CD4-positive, alpha-beta T cell (primary cell): ENCODE measurements at regions not wholly inside any gene's neighbourhood (a gene's known extent, or its start where the extent isn't known, plus 50 kb on each side); places are given as distances from the start of the nearest gene placed in this dataset.

Experiments used
- ATAC-seq: fragments of 200-7000 bp; cut with Tn5 transposase; one replicate; pipeline ENCODE4 v1.10.0; 2022; ENCODE audit warnings: mild to moderate bottlenecking; ENCODE audit not compliant: poor library complexity
- CTCF ChIA-PET: fragments of 350-600 bp; sonication (Branson Sonifier 250); formaldehyde crosslinking; loops from one replicate; lab custom pipeline; 2021; ENCODE audit warnings: antibody characterized with exemption, inconsistent platforms; lab: Charles Lee
- POLR2A ChIA-PET: fragments of 350-600 bp; sonication (Branson Sonifier 250); formaldehyde crosslinking; loops from one replicate; lab custom pipeline; 2021; ENCODE audit warnings: antibody characterized with exemption, inconsistent platforms; lab: Charles Lee
- DNase-seq, 14 experiments: peaks; one replicate each; pipeline ENCODE4 v3.0.0-alpha.2; 2013 to 2020; ENCODE audit warnings: mixed read lengths in 2 of 14
- H3K27ac ChIP-seq, 2 donors: one replicate each; pipeline versions ENCODE4 v1.5.1 to v1.7.0; 2013; ENCODE audit warnings: low read length in 2 of 2, low read depth in 1 of 2, mild to moderate bottlenecking in 1 of 2
- H3K27me3 ChIP-seq, 2 experiments: 1 replicate in 1 of 2; 2 replicates in 1 of 2; pipeline versions ENCODE4 v1.6.1 to v1.7.0; 2013; ENCODE audit warnings: low read length in 2 of 2, control low read depth in 1 of 2, mild to moderate bottlenecking in 1 of 2, moderate library complexity in 1 of 2; ENCODE audit not compliant: insufficient read depth in 2 of 2, control insufficient read depth in 1 of 2
- H3K36me3 ChIP-seq: one replicate; pipeline ENCODE4 v1.6.1; 2013; ENCODE audit warnings: low read length, control low read depth; ENCODE audit not compliant: insufficient read depth
- H3K4me1 ChIP-seq: one replicate; pipeline ENCODE4 v1.6.1; 2013; ENCODE audit warnings: low read length, control low read depth; ENCODE audit not compliant: insufficient read depth
- H3K4me3 ChIP-seq: one replicate; pipeline ENCODE4 v1.5.1; 2013; ENCODE audit warnings: mild to moderate bottlenecking, low read length, moderate library complexity
- H3K9me3 ChIP-seq, 2 experiments: 1 replicate in 1 of 2; 2 replicates in 1 of 2; pipeline versions ENCODE4 v1.6.1 to v1.7.0; 2013; ENCODE audit warnings: low read length in 2 of 2, mild to moderate bottlenecking in 2 of 2, control low read depth in 1 of 2, moderate library complexity in 1 of 2; ENCODE audit not compliant: control insufficient read depth in 1 of 2, insufficient read depth in 1 of 2
- H3K27ac Mint-ChIP-seq: one replicate; pipeline ENCODE4 v1.8.0; 2020; ENCODE audit warnings: mixed read lengths
- H3K27me3 Mint-ChIP-seq: one replicate; pipeline ENCODE4 v1.8.0; 2021; ENCODE audit warnings: mixed read lengths
- H3K36me3 Mint-ChIP-seq: one replicate; pipeline ENCODE4 v1.8.0; 2021; ENCODE audit warnings: low read depth, mixed read lengths
- H3K4me1 Mint-ChIP-seq: one replicate; pipeline ENCODE4 v1.8.0; 2021; ENCODE audit warnings: low read depth, mixed read lengths
- H3K4me3 Mint-ChIP-seq: one replicate; pipeline ENCODE4 v1.8.0; 2020; ENCODE audit warnings: mild to moderate bottlenecking, mixed read lengths
- H3K9me3 Mint-ChIP-seq: one replicate; pipeline ENCODE4 v1.8.0; 2020; ENCODE audit warnings: mixed read lengths
- CTCF ChIP-seq: fragments of 200-600 bp; IDR thresholded peaks from one replicate; pipeline ENCODE4 v1.8.0; 2022; ENCODE audit warnings: antibody characterized with exemption, mild to moderate bottlenecking
- intact Hi-C, 2 experiments: fragments of 100-400 bp; cut with DNase I in 1 of 2; cut with micrococcal nuclease in 1 of 2; formaldehyde crosslinking; loops; one replicate each; pipeline versions ENCODE4 v1.15.1 to v1.9.0; 2023 to 2025; cut with DNase I, micrococcal nuclease

- no peaks in the 10 kb centered on the region for H3K27me3 ChIP-seq
- Mint-ChIP-seq H3K4me3 (no peak overlapping the region), H3K9me3 (no peaks in the 10 kb centered on the region), H3K27ac (no peak overlapping the region), H3K27me3 (no peaks in the 10 kb centered on the region), H3K4me1 (no peaks in the 10 kb centered on the region), H3K36me3 (no peaks in the 10 kb centered on the region)
- no peaks in the 10 kb centered on the region for H3K36me3 ChIP-seq
- H3K4me3 ChIP-seq = no peak overlapping the region
- no peak for ATAC-seq
- intact Hi-C loops = loop anchor here in 1 of 2 experiments (10.0 kb wide), 1 partner anchor 747 kb away; no protein-coding TSS in a partner anchor
- DNase-seq = no peak
- H3K27ac ChIP-seq = no peak overlapping the region
- TF ChIP-seq CTCF = no peak
- peaks cover under 1% of the 10 kb centered on the region for H3K4me1 ChIP-seq
- ChIA-PET CTCF (no interaction called here), POLR2A (no interaction called here)
- no peaks in the 10 kb centered on the region for H3K9me3 ChIP-seq
Measured at GRCh38 chr10:3908183-3908582, 123.2 kb upstream of the KLF6 start.

- Histone ChIP-seq H3K36me3 (no peaks in the 10 kb centered on the region), H3K4me1 (peaks cover 5% of the 10 kb centered on the region), H3K4me3 (no peak overlapping the region), H3K27ac (no peak overlapping the region), H3K27me3 (no peaks in the 10 kb centered on the region), H3K9me3 (no peaks in the 10 kb centered on the region)
- Mint-ChIP-seq H3K9me3 (no peaks in the 10 kb centered on the region), H3K36me3 (no peaks in the 10 kb centered on the region), H3K4me1 (peaks cover 5% of the 10 kb centered on the region), H3K4me3 (no peak overlapping the region), H3K27ac (no peak overlapping the region), H3K27me3 (no peaks in the 10 kb centered on the region)
- POLR2A ChIA-PET = no interaction called here
- no peak for TF ChIP-seq CTCF
- DNase-seq (no peak), ATAC-seq (no peak)
- CTCF ChIA-PET = no interaction called here
- intact Hi-C loops = loop anchor here in 1 of 2 experiments (10.0 kb wide), 1 partner anchor 747 kb away; no protein-coding TSS in a partner anchor
Measured at GRCh38 chr10:3907514-3907913, 122.5 kb upstream of the KLF6 start.

GRCh38 chr10:3906511-3907111 lies 121.6 kb upstream of the KLF6 start:
- POLR2A ChIA-PET = interaction anchor here (0.9 to 1.4 kb wide), 2 partner anchors 14 to 121 kb away, joined by 3 to 4 read pairs; partner anchors contain the start of gene KLF6
- CTCF ChIA-PET = interaction anchor here (0.6 kb wide), 1 partner anchor 26 kb away, joined by 3 read pairs; no protein-coding TSS in a partner anchor
- no peak for ATAC-seq

More at GRCh38 chr10:3906511-3907111, 121.6 kb upstream of the KLF6 start:
- Mint-ChIP-seq H3K4me3 (no peak overlapping the region), H3K36me3 (no peaks in the 10 kb centered on the region), H3K27ac (no peak overlapping the region), H3K9me3 (no peaks in the 10 kb centered on the region), H3K27me3 (no peaks in the 10 kb centered on the region), H3K4me1 (peaks cover 14% of the 10 kb centered on the region)
- no peaks in the 10 kb centered on the region for H3K27me3 ChIP-seq
- H3K36me3 ChIP-seq = no peaks in the 10 kb centered on the region
- intact Hi-C loops = loop anchor here in 1 of 2 experiments (10.0 kb wide), 1 partner anchor 748 kb away; no protein-coding TSS in a partner anchor
- H3K9me3 ChIP-seq = no peaks in the 10 kb centered on the region
- DNase-seq = no peak
- TF ChIP-seq CTCF = no peak
- H3K27ac ChIP-seq = no peak overlapping the region
- no peak overlapping the region for H3K4me3 ChIP-seq
- H3K4me1 ChIP-seq = peaks cover 11% of the 10 kb centered on the region
